ENCODE measurements at regions not wholly inside any gene's neighbourhood (a gene's known extent, or its start where the extent isn't known, plus 50 kb on each side); places are given as distances from the start of the nearest gene placed in this dataset.
A peak's percentile ranks its signal among the peaks of the same experiment; 100 is the strongest.

GRCh38 chr6:139551376-139551775 lies 176.9 kb upstream of the CITED2 start:
- no peak for DNase-seq

DNA sequence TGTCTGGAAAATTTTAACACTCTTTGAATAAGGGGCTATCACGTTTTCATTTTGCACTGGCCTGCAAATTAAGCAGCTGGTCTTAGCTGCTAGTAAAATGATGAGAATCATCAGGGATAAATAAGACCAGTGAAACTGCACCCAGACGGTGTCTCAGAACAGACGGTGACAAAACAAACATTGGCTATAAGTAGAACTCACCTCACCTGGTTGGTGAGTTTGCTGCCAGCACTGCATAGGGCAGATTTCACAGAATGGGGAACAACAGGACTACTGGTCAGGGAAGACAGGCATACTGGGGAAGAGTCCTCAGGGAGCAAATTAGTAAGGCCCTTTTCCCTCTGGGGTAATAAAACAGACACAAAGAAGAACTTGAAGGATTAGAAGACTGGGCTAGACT lies 175.9 kb upstream of the CITED2 start:
- DNase-seq = no peak

DNA sequence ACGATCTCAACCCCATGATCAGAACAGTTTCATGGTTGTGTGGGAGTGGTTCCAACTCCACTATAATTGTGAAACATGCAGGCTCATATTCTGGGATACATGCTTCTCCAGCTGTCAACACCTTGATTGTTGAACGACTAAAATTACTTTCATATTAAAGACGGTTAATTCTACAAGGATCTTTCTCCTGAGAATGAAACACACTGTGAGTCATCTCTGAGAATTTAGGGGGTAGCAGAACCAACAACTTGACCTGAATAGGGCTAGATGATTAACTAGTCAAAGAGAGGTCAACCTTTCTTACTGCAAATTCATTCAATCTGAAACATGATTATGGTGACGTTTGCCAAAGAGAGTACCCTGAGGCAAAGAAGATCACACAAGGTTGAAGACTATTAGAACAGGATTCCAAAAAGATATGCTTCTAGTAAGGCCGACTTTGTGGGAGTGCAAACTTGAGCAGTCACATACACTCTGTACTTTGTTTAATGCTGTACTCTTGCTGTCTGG lies 175.2 kb upstream of the CITED2 start:
- DNase-seq = no peak

GRCh38 chr6:139547804-139548203 lies 173.4 kb upstream of the CITED2 start:
- no peak for DNase-seq

- DNase-seq = no peak
These were observed 172.8 kb upstream of the CITED2 start for GRCh38 chr6:139547122-139547776.

DNA sequence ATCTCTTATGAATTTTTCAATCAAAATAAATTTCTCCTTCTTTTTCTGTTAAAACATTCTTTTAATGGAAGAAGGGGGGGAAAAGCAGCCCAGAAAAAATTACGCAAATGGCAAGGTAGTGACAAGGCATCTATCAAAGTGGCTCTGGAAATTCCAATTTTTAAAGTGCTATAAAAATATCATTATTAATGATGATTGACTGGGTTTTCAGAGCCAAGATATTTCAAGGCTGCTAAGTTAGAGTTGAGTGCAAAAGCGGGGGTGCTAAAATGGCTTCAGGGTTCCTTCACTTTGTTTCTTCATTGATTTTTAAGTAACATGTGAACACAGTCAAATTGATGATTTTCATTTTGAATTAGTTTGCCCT lies 171.6 kb upstream of the CITED2 start:
- no peak for DNase-seq

GRCh38 chr6:139545206-139546105 lies 171.0 kb upstream of the CITED2 start:
- DNase-seq = no peak

DNA sequence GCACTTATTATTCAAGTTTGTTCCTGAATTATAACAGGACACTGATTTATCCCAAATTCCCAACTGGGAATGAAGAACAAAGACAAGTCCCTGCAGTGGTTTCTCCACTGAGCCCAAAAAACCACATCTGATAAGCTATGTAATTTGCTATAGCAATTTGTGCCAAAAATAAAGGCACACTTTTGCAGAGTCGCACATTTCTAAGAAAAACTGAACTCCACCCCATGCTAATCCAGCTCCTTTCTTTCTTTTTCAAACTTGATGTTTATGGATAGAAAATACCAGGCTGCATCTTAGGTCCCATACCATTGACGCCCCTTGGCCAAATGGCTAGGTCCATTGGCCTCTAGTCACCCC lies 170.2 kb upstream of the CITED2 start:
- DNase-seq = no peak

DNA sequence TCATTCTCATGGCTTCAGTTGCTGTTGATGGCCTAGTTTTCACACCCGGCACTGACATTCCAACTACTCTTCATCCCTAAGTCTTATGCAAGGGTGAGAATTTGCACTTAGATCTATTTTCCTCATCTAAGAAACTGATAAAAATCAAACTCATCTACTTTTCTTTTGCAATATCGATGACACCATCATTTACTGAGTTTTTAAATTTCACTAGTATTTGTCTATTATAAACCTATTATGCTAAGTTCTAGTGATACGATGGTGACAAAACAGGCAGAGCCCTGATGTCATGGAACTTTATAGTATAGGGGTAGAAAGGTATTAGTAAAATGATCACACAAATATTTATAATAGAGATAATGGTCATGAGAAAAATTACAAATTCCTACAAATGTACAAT lies 167.9 kb upstream of the CITED2 start:
- no peak for DNase-seq

- no peak for DNase-seq
These were observed 166.4 kb upstream of the CITED2 start for GRCh38 chr6:139540894-139541293.

DNA sequence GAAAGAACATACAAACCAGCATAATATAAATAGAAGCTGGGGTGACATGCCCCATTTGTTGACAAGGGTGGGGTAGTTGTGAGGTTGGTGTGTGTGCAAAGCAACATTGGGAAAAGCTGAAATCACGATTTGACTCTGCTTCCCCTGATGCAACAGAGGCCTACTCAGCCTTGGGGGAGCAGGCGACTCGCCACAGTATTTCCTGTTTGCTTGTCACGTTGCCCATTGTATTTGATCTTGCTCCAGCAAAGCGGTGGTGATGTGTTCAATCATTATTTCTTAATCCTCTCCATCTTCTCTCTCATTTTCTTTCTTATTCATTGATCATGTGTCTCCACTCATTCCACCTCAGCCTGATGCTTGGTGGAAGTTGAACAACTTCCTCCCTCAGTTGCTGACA lies 165.8 kb upstream of the CITED2 start:
- DNase-seq = peak; percentile 47

DNA sequence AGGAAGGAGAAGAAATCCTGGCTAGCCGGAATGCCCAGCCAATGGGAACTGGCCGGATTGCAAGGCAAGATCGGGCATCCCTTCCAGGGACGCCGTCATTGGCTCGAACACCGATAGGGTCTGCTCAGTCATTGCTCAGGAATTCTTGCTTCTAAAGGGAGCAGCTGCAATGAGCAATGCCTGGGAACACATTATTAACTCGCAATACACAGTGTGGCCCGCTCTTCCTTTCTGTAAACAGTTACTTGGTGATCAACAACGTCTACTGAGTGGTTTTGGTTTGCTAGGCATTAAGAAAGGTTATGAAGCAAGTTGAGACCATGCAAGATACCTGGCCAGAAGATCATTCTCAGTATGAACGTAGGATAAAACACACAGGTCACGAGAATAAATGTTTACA lies 165.4 kb upstream of the CITED2 start:
- DNase-seq = no peak

GRCh38 chr6:139538366-139538765 lies 163.9 kb upstream of the CITED2 start:
- no peak for DNase-seq

DNA sequence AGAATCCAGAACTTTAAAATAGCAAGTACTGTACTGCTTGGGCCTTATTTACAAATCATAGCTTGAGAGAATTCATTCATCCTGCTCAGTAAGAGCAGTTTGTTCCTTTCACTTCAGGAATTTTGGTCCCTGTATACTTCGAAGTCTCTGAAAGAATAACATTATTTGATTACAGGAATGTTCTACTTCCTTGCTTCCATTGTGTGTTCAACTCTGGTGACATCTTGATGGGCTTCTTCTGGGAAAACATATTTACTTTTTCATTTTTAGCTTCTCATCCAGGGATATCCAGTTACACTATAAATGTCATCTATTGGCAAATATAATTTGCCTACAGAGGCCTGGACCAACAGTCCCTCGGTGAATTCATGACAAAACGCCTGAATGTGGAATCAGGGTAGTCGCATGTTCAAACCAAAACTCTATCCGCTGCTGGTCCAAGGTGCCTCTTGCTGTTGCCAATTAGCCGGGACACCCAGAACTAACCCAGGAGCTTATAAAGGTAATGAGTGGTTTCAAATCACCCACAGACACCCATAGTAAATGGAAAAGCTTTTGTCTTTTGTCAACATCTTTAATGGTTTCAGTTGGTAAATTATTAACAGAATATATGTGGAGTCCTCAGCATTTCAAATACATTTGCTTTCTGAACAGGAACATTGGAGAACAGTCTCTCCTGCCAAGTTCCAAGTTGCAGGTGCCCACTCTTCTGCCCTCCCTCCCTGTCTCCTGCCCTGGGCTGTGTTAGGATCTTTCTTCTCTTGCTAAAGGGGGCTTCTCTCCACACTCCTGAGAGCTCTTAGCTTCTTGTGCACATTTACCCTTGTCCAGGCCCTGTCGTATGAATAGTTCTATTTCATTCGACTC lies 162.5 kb upstream of the CITED2 start:
- no peak for DNase-seq

GRCh38 chr6:139534472-139535115 lies 160.1 kb upstream of the CITED2 start:
- no peak for DNase-seq

DNA sequence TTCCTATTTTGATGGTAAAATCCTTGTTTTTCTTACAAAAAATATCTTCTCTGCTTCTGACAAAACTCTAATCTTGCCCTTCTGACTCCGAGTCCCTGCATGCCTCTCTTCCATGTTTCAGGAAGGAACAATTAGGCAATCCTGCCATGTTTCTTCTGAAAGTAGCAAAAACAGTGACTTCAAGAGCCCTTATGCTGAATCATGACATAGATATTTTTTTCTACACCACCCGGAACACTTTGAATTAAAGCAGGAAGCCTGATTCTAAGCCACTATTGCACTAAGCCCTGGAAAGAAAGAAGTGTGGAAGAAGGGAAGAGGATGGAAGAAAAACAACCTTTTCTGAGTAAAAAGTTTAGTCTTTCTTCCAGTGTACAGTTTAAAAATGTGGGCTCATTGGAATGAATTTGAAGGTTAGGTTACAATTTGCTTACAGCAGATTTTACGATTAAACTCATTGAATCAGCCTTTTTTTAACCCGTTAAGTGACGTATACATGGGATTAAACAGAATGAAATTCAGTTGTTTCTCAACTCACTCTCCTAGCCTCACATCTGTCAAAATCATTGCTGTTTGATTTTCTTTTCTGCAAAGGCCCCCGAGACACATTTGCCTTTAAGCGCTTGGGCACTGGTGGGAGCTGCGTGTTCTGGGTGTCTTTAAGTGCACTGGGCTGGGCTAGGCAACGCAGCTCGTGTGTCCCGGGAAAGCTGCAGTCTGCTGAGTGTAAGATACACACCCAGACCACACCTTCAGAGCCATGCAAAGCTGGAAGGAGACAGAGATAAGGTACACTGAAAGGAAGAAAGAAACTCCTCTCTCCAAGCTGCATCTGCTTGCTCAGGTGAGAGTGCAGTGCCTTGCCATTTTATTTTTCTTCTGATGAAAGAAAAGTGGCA lies 159.4 kb upstream of the CITED2 start:
- no peak for DNase-seq

GRCh38 chr6:139533171-139533570 lies 158.7 kb upstream of the CITED2 start:
- DNase-seq = no peak

- peak; percentile 54 for DNase-seq
These were observed 157.0 kb upstream of the CITED2 start for GRCh38 chr6:139531148-139532115.

- no peak for DNase-seq
These were observed 156.1 kb upstream of the CITED2 start for GRCh38 chr6:139530561-139530960.

DNA sequence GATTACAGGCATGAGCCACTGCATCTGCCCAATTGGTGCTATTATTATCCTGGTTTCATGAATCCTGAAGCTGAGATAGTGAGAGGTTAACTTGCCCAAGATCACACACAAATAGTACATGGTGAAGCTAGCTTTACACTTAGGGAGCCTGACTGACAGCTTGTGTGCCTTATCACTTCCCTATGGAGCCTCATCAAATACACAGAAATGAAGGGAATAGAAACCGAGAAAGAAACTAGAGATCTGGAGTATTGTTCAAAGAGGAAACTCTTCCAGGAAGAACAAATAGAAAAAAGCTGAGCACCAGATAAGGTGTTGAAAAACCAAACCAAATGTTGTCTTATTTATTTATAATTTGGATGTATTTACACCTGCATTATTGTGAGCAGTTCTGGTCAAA lies 155.0 kb upstream of the CITED2 start:
- DNase-seq = no peak

DNA sequence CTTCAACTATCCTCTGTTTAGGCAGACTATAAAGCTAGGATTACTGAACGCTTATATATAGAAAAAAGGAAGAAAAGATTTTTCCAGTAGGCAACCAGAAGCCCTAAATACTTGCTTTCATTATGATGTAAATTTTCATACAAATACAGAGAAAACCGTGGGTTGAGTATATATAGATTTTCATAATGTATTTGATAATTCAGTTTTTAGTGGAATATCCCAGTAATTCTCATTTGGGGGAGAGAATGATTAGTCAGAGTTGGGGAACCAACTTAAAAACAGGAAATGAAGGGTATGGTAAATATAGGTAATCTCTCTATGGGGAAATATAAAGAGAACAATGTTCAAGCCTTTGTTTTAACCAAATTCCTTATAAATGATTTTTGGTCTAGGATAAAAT lies 154.0 kb upstream of the CITED2 start:
- DNase-seq = no peak
